GM12878 (cell line): ENCODE measurements at regions not wholly inside any gene's neighbourhood (a gene's known extent, or its start where the extent isn't known, plus 50 kb on each side); places are given as distances from the start of the nearest gene placed in this dataset.

Experiments used
- ATAC-seq: fragments of 200-7000 bp; cut with Tn5 transposase; 3 replicates; pipeline ENCODE4 v1.9.1; 2020; ENCODE audit warnings: mild to moderate bottlenecking, moderate library complexity
- BruUV-seq: library from RNA; stranded (reverse); fragments of 400-500 nt; replicated peaks from 2 replicates; lab custom pipeline; 2021; lab: Mats Ljungman, UMichigan
- CTCF ChIA-PET: fragments of 300-600 bp; sonication (Branson Sonifier 250); formaldehyde crosslinking; extraction: SDS; loops from one replicate; lab custom pipeline; 2021; ENCODE audit warnings: inconsistent platforms; lab: Yijun Ruan, JAX
- POLR2A ChIA-PET: fragments of 350-600 bp; formaldehyde crosslinking; extraction: SDS; loops from one replicate; lab custom pipeline; 2021; ENCODE audit warnings: inconsistent platforms; lab: Charles Lee
- RAD21 ChIA-PET: fragments of 300-600 bp; sonication (Branson Sonifier 250); formaldehyde crosslinking; loops from one replicate; lab custom pipeline; 2023; ENCODE audit warnings: antibody characterized with exemption; ENCODE audit not compliant: unreplicated experiment; lab: Charles Lee
- SMC1A ChIA-PET: fragments of 300-600 bp; sonication (Branson Sonifier 250); formaldehyde crosslinking; loops from one replicate; lab custom pipeline; 2023; ENCODE audit not compliant: unreplicated experiment, uncharacterized antibody; lab: Charles Lee
- DNase-seq: peaks from one replicate; pipeline ENCODE4 v3.0.0-alpha.2; 2011; ENCODE audit warnings: low read depth, low spot score
- FAIRE-seq: peaks from 3 replicates; lab custom pipeline; 2011; peaks lifted over from hg19 to GRCh38; lab: Jason Lieb, UNC
- H2AFZ ChIP-seq: 2 replicates; pipeline ENCODE4 v1.6.0; 2011; ENCODE audit warnings: low read depth, low read length, control low read depth; ENCODE audit not compliant: control insufficient read depth
- H3K27ac ChIP-seq: 2 replicates; pipeline ENCODE4 v1.5.1; 2011; ENCODE audit warnings: control low read depth; ENCODE audit not compliant: control insufficient read depth, insufficient read depth
- H3K27me3 ChIP-seq, 2 experiments: replicated peaks in 1 of 2; 2 replicates each; pipeline versions ENCODE4 v1.6.0 to v1.6.1; 2011; ENCODE audit warnings: low read length in 1 of 2; ENCODE audit not compliant: control insufficient read depth in 2 of 2, insufficient read depth in 2 of 2
- H3K36me3 ChIP-seq, 2 experiments: 2 replicates each; pipeline ENCODE4 v1.5.1; 2011; ENCODE audit warnings: low read length in 1 of 2; ENCODE audit not compliant: control insufficient read depth in 2 of 2, insufficient read depth in 2 of 2
- H3K4me1 ChIP-seq: 2 replicates; pipeline ENCODE4 v1.6.1; 2011; ENCODE audit warnings: mild to moderate bottlenecking, low read length, moderate library complexity, mixed read lengths; ENCODE audit not compliant: control insufficient read depth, insufficient read depth
- H3K4me2 ChIP-seq: 2 replicates; pipeline ENCODE4 v1.6.0; 2011; ENCODE audit warnings: control low read depth; ENCODE audit not compliant: control insufficient read depth, insufficient read depth
- H3K4me3 ChIP-seq: fragments of 200-600 bp; sonication (generic); 2 replicates; pipeline ENCODE4 v1.5.1; 2016
- H3K79me2 ChIP-seq: 2 replicates; pipeline ENCODE4 v1.6.0; 2011; ENCODE audit warnings: low read length; ENCODE audit not compliant: control insufficient read depth, insufficient read depth
- H3K9ac ChIP-seq: 2 replicates; pipeline ENCODE4 v1.8.0; 2011; ENCODE audit warnings: low read length, control low read depth, mixed read lengths; ENCODE audit not compliant: control insufficient read depth, insufficient read depth
- H3K9me3 ChIP-seq: replicated peaks from 3 replicates; pipeline ENCODE4 v1.5.1; 2011; ENCODE audit warnings: mild to moderate bottlenecking, low read length; ENCODE audit not compliant: control insufficient read depth, insufficient read depth
- H4K20me1 ChIP-seq: 2 replicates; pipeline ENCODE4 v1.6.0; 2011; ENCODE audit not compliant: control insufficient read depth, insufficient read depth
- CREB1 ChIP-seq: IDR thresholded peaks from 2 replicates; pipeline ENCODE4 v1.6.1; 2012; ENCODE audit warnings: low read depth, mild to moderate bottlenecking, inconsistent platforms
- CREM ChIP-seq: IDR thresholded peaks from 2 replicates; pipeline ENCODE4 v1.6.1; 2014; ENCODE audit warnings: antibody characterized with exemption, low read depth
- GABPA ChIP-seq: IDR thresholded peaks from 2 replicates; pipeline ENCODE4 v1.6.1; 2014; ENCODE audit warnings: antibody characterized with exemption, low read depth, mild to moderate bottlenecking, inconsistent platforms
- IRF4 ChIP-seq: IDR thresholded peaks from 2 replicates; pipeline ENCODE4 v1.6.1; 2011; ENCODE audit warnings: low read depth, low read length
- MAX ChIP-seq: IDR thresholded peaks from 2 replicates; pipeline ENCODE4 v1.6.1; 2012; ENCODE audit warnings: low read depth, low read length, improper control_type of control experiment
- MTA2 ChIP-seq: fragments of 450-650 bp; IDR thresholded peaks from 2 replicates; pipeline ENCODE4 v1.6.1; 2016; ENCODE audit warnings: low read depth, mild to moderate bottlenecking, moderate library complexity
- NFYB ChIP-seq: IDR thresholded peaks from 2 replicates; pipeline ENCODE4 v1.6.1; 2011; ENCODE audit warnings: low read depth, mild to moderate bottlenecking, low read length, improper control_type of control experiment, moderate library complexity; ENCODE audit not compliant: insufficient read depth
- NKRF ChIP-seq: fragments of 450-650 bp; conservative IDR thresholded peaks from 2 replicates; pipeline ENCODE4 v1.6.1; 2017; ENCODE audit warnings: mild to moderate bottlenecking, moderate library complexity
- NRF1 ChIP-seq: conservative IDR thresholded peaks from 2 replicates; pipeline ENCODE4 v1.6.1; 2011; ENCODE audit warnings: mild to moderate bottlenecking, low read depth, low read length, improper control_type of control experiment
- PRDM15 ChIP-seq: fragments of 450-650 bp; formaldehyde crosslinking; IDR thresholded peaks from 2 replicates; pipeline ENCODE4 v1.4.0; 2020; ENCODE audit warnings: mild to moderate bottlenecking, moderate library complexity
- RAD21 ChIP-seq: IDR thresholded peaks from 2 replicates; pipeline ENCODE4 v1.6.1; 2011; ENCODE audit warnings: mild to moderate bottlenecking, low read depth, low read length, moderate library complexity; ENCODE audit not compliant: insufficient read depth
- RBBP5 ChIP-seq: fragments of 200-600 bp; sonication (generic); conservative IDR thresholded peaks from 2 replicates; pipeline ENCODE4 v1.6.1; 2016
- SP1 ChIP-seq: IDR thresholded peaks from one replicate; pipeline ENCODE4 v1.6.1; 2011; ENCODE audit warnings: low read depth, low read length
- TCF3 ChIP-seq: IDR thresholded peaks from 2 replicates; pipeline ENCODE4 v1.6.1; 2012; ENCODE audit warnings: low read depth, mild to moderate bottlenecking, low read length, borderline replicate concordance; ENCODE audit not compliant: insufficient read depth
- TCF7 ChIP-seq: IDR thresholded peaks from 2 replicates; pipeline ENCODE4 v1.6.1; 2014; ENCODE audit warnings: antibody characterized with exemption, borderline replicate concordance
- YY1 ChIP-seq: IDR thresholded peaks from 2 replicates; pipeline ENCODE4 v1.6.1; 2011; ENCODE audit warnings: low read depth, mild to moderate bottlenecking, low read length
- ZNF217 ChIP-seq: fragments of 450-650 bp; IDR thresholded peaks from 2 replicates; pipeline ENCODE4 v1.6.1; 2017; ENCODE audit warnings: antibody characterized with exemption, mild to moderate bottlenecking
- ZNF384 ChIP-seq: IDR thresholded peaks from 2 replicates; pipeline ENCODE4 v1.6.1; 2012; ENCODE audit warnings: low read depth, mild to moderate bottlenecking, low read length, improper control_type of control experiment, borderline replicate concordance
- WGBS: methylation state at CpG from one replicate; pipeline ENCODE4 v1.1.6; 2016; ENCODE audit warnings: low lambda C conversion rate; ENCODE audit not compliant: insufficient replicate concordance, insufficient coverage; ENCODE audit errors: missing lambda C conversion rate; 5-methylcytosine and 5-hydroxymethylcytosine counted together
- in situ Hi-C: fragments of 300-500 bp; cut with MboI; formaldehyde crosslinking; loops from 9 replicates; pipeline ENCODE4 v1.14.3; 2018; ENCODE audit warnings: mixed read lengths
- intact Hi-C: fragments of 100-400 bp; cut with micrococcal nuclease; formaldehyde crosslinking; loops from one replicate; pipeline ENCODE4 v1.14.2; 2022; ENCODE audit not compliant: unreplicated experiment

GRCh38 chr18:62461591-62461990, 61.2 kb upstream of the ZCCHC2 start:
- intact Hi-C loops = no loop called here
- POLR2A ChIA-PET = no interaction called here

GRCh38 chr18:62464266-62464665, 58.6 kb upstream of the ZCCHC2 start:
- no peak overlapping the region for H3K4me2 ChIP-seq
- no peaks in the 10 kb centered on the region; a peak in 1 of 4 replicates for H3K27me3 ChIP-seq
- no peaks in the 10 kb centered on the region for H3K36me3 ChIP-seq
- ChIA-PET RAD21 (no interaction called here), SMC1A (no interaction called here), POLR2A (no interaction called here), CTCF (no interaction called here)
- in situ Hi-C loops (no loop called here), intact Hi-C loops (no loop called here)
- ATAC-seq (no peak), DNase-seq (no peak), FAIRE-seq (no peak)
- H3K9ac ChIP-seq = no peak overlapping the region
- no TSS peak for BruUV-seq
- no peaks in the 10 kb centered on the region for H3K79me2 ChIP-seq
- no peak overlapping the region for H2AFZ ChIP-seq
- no peaks in the 10 kb centered on the region for H3K4me1 ChIP-seq
- H3K27ac ChIP-seq = no peak overlapping the region
- WGBS = 94% methylated on average over 1 of the region's 1 CpG
- no peak overlapping the region for H3K4me3 ChIP-seq
- no peaks in the 10 kb centered on the region; the same call in 2 of the 3 replicates for H3K9me3 ChIP-seq
- no peaks in the 10 kb centered on the region for H4K20me1 ChIP-seq
- TF ChIP-seq YY1 = no peak
- TF ChIP-seq NKRF = no peak
- no peak for TF ChIP-seq PRDM15 (CRISPR knock-in tag)
- TF ChIP-seq RBBP5 = no peak
- no peak for TF ChIP-seq CREB1
- TF ChIP-seq ZNF217 = no peak
- no peak for TF ChIP-seq IRF4
- no peak for TF ChIP-seq SP1

More at GRCh38 chr18:62461591-62461990, 61.2 kb upstream of the ZCCHC2 start:
- H3K9ac ChIP-seq = no peak overlapping the region
- H2AFZ ChIP-seq = no peak overlapping the region
- H3K79me2 ChIP-seq = no peaks in the 10 kb centered on the region
- no peaks in the 10 kb centered on the region for H4K20me1 ChIP-seq
- no peaks in the 10 kb centered on the region for H3K9me3 ChIP-seq
- no peaks in the 10 kb centered on the region; a peak in 1 of 4 replicates for H3K27me3 ChIP-seq
- H3K4me1 ChIP-seq = no peaks in the 10 kb centered on the region; the same call in 1 of the 2 replicates
- no peak for ATAC-seq
- ChIA-PET CTCF (interaction anchor here (0.6 to 1.7 kb wide), 4 partner anchors 8 to 38 kb away, joined by 3 to 7 read pairs (median 6); no protein-coding TSS in a partner anchor), RAD21 (no interaction called here), SMC1A (interaction anchor here (0.6 to 1.0 kb wide), 2 partner anchors 24 to 232 kb away, joined by 3 read pairs; no protein-coding TSS in a partner anchor)
- no peak for FAIRE-seq
- H3K27ac ChIP-seq = no peak overlapping the region
- no TSS peak for BruUV-seq
- TF ChIP-seq GABPA (no peak), ZNF384 (no peak), TCF7 (no peak), NRF1 (no peak), TCF3 (no peak), MTA2 (no peak), CREM (no peak), NFYB (no peak), MAX (no peak), RAD21 (no peak)
- no peak overlapping the region for H3K4me2 ChIP-seq
- H3K4me3 ChIP-seq = no peak overlapping the region
- 45% methylated on average over 1 of the region's 1 CpG for WGBS
- no peaks in the 10 kb centered on the region for H3K36me3 ChIP-seq
- in situ Hi-C loops = no loop called here
- DNase-seq = no peak
